ENCODE measurements at regions not wholly inside any gene's neighbourhood (a gene's known extent, or its start where the extent isn't known, plus 50 kb on each side); places are given as distances from the start of the nearest gene placed in this dataset.

GRCh38 chr7:131753620-131754222 is 197.3 kb upstream of the PODXL start:
- H3K36me3 ChIP-seq (ENCODE audit: low read depth) = no peaks in the 10 kb centered on the region
- H4K20me1 ChIP-seq (ENCODE audit: insufficient read depth) = no peaks in the 10 kb centered on the region
- TF ChIP-seq EZH2 (IDR thresholded peaks at IDR 0.05; ENCODE audit: low read depth) (no peak; the same call in 1 of the 2 replicates), CTCF (conservative IDR thresholded peaks at IDR 0.05) (peak; percentile 60)
- no peaks in the 10 kb centered on the region for H3K4me1 ChIP-seq (replicated peaks; ENCODE audit: insufficient read depth)
- CTCF ChIA-PET = interaction anchor here (0.6 kb wide), 2 partner anchors 23 to 1018 kb away, joined by 3 to 7 read pairs; no protein-coding TSS in a partner anchor
- peaks cover 64% of the 10 kb centered on the region for H3K27me3 ChIP-seq (ENCODE audit: insufficient read depth, low read depth)
- H3K27ac ChIP-seq = no peak overlapping the region
- no peaks in the 10 kb centered on the region for H3F3A ChIP-seq (ENCODE audit: insufficient read depth, low read depth)
- POLR2A ChIA-PET (ENCODE audit: unreplicated experiment) = interaction anchor here (0.6 kb wide), 1 partner anchor 857 kb away, joined by 18 read pairs; no protein-coding TSS in a partner anchor
- H3K9me2 ChIP-seq (ENCODE audit: insufficient read depth) = no peaks in the 10 kb centered on the region
- DNase-seq = peak in 1 of 2 experiments; percentile 9
- H3K4me2 ChIP-seq = no peak overlapping the region
- no peak overlapping the region for H3K4me3 ChIP-seq
- H3K9me3 ChIP-seq (ENCODE audit: insufficient read depth, low read depth) = no peaks in the 10 kb centered on the region
- no peak overlapping the region for H2AFZ ChIP-seq
- BruUV-seq (replicated peaks) = no TSS peak
- no peaks in the 10 kb centered on the region for H3K79me2 ChIP-seq (ENCODE audit: low read depth)
- intact Hi-C loops (cut with micrococcal nuclease; ENCODE audit: unreplicated experiment) = no loop called here

GRCh38 chr7:131747658-131748232 is 191.3 kb upstream of the PODXL start:
- H3K4me2 ChIP-seq = no peak overlapping the region
- H3K4me3 ChIP-seq = no peak overlapping the region
- H3F3A ChIP-seq (ENCODE audit: insufficient read depth, low read depth) = no peaks in the 10 kb centered on the region
- H3K9me2 ChIP-seq (ENCODE audit: insufficient read depth) = no peaks in the 10 kb centered on the region
- no peak for DNase-seq
- H3K4me1 ChIP-seq (replicated peaks; ENCODE audit: insufficient read depth) = no peaks in the 10 kb centered on the region
- CTCF ChIA-PET = no interaction called here
- H4K20me1 ChIP-seq (ENCODE audit: insufficient read depth) = no peaks in the 10 kb centered on the region
- POLR2A ChIA-PET (ENCODE audit: unreplicated experiment) = no interaction called here
- BruUV-seq (replicated peaks) = no TSS peak
- H3K27ac ChIP-seq = no peak overlapping the region
- intact Hi-C loops (cut with micrococcal nuclease; ENCODE audit: unreplicated experiment) = no loop called here
- TF ChIP-seq EZH2 (IDR thresholded peaks at IDR 0.05; ENCODE audit: low read depth) (no peak), CTCF (conservative IDR thresholded peaks at IDR 0.05) (no peak)
- peaks cover 10% of the 10 kb centered on the region; the same call in 1 of the 2 replicates for H3K27me3 ChIP-seq (ENCODE audit: insufficient read depth, low read depth)
- no peaks in the 10 kb centered on the region for H3K36me3 ChIP-seq (ENCODE audit: low read depth)
- no peak overlapping the region for H2AFZ ChIP-seq
- H3K9me3 ChIP-seq (ENCODE audit: insufficient read depth, low read depth) = no peaks in the 10 kb centered on the region
- no peaks in the 10 kb centered on the region for H3K79me2 ChIP-seq (ENCODE audit: low read depth)

- CTCF ChIA-PET = no interaction called here
- POLR2A ChIA-PET (ENCODE audit: unreplicated experiment) = no interaction called here
- Histone ChIP-seq H3K27me3 (ENCODE audit: insufficient read depth, low read depth) (peaks cover 10% of the 10 kb centered on the region; the same call in 1 of the 2 replicates), H3K9me3 (ENCODE audit: insufficient read depth, low read depth) (no peaks in the 10 kb centered on the region), H3K4me1 (replicated peaks; ENCODE audit: insufficient read depth) (no peaks in the 10 kb centered on the region), H3K27ac (no peak overlapping the region), H3K9me2 (ENCODE audit: insufficient read depth) (no peaks in the 10 kb centered on the region), H3K79me2 (ENCODE audit: low read depth) (no peaks in the 10 kb centered on the region), H3K36me3 (ENCODE audit: low read depth) (no peaks in the 10 kb centered on the region), H3K4me3 (no peak overlapping the region), H3F3A (ENCODE audit: insufficient read depth, low read depth) (no peaks in the 10 kb centered on the region), H2AFZ (no peak overlapping the region), H3K4me2 (no peak overlapping the region), H4K20me1 (ENCODE audit: insufficient read depth) (no peaks in the 10 kb centered on the region)
- BruUV-seq (replicated peaks) = no TSS peak
- intact Hi-C loops (cut with micrococcal nuclease; ENCODE audit: unreplicated experiment) = no loop called here
- peak in 1 of 2 experiments; percentile 27 for DNase-seq
- no peak for TF ChIP-seq EZH2 (IDR thresholded peaks at IDR 0.05; ENCODE audit: low read depth)
- no peak for TF ChIP-seq CTCF (conservative IDR thresholded peaks at IDR 0.05)
Measured at GRCh38 chr7:131745390-131746248, 189.2 kb upstream of the PODXL start.
